ENCODE measurements at regions not wholly inside any gene's neighbourhood (a gene's known extent, or its start where the extent isn't known, plus 50 kb on each side); places are given as distances from the start of the nearest gene placed in this dataset.

GRCh38 chr12:93178154-93178878, 199.4 kb upstream of the NUDT4 start:
- peaks cover 41% of the 10 kb centered on the region for H3K4me1 ChIP-seq (ENCODE audit: control insufficient read depth, insufficient read depth, low read length, unreplicated experiment)
- no peak overlapping the region for H3K27ac ChIP-seq (ENCODE audit: low read depth, low read length)
- H3K27me3 ChIP-seq (ENCODE audit: insufficient read depth, low read length): no peaks in the 10 kb centered on the region

DNA sequence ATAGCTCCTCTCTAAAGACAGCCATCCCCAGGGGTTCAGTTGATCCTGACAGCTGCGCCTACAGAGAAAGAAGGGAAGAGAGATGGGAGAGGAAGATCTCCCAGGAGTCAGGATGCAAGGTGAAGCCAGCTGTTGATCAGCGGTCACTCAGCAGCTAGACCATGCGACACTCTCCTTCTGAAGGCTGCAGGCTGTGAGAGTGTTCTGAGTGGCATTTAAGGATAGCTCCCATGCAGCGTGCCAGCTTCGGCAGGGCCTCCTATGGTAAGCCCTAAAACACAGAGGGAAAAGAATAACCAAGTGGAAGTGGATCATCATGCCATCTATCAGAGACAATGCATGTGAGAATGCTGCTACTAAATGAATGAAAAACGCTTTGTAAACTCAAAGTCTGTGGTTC, 197.9 kb upstream of the NUDT4 start:
- no peaks in the 10 kb centered on the region for H3K36me3 ChIP-seq (ENCODE audit: insufficient read depth, low read length)
- H3K27me3 ChIP-seq (ENCODE audit: insufficient read depth, low read length): no peaks in the 10 kb centered on the region
- no peak overlapping the region for H2AFZ ChIP-seq (ENCODE audit: low read length, unreplicated experiment)
- H3K4me1 ChIP-seq (ENCODE audit: control insufficient read depth, insufficient read depth, low read length, unreplicated experiment): peaks cover 36% of the 10 kb centered on the region
- H3K79me2 ChIP-seq (ENCODE audit: control insufficient read depth, insufficient read depth, low read length, unreplicated experiment): no peaks in the 10 kb centered on the region
- no peak overlapping the region for H3K4me3 ChIP-seq (ENCODE audit: low read depth, low read length)
- H3K27ac ChIP-seq (ENCODE audit: low read depth, low read length): no peak overlapping the region

More at GRCh38 chr12:93178154-93178878, 199.4 kb upstream of the NUDT4 start:
- no peaks in the 10 kb centered on the region for H3K79me2 ChIP-seq (ENCODE audit: control insufficient read depth, insufficient read depth, low read length, unreplicated experiment)
- no peak overlapping the region for H2AFZ ChIP-seq (ENCODE audit: low read length, unreplicated experiment)
- H3K4me3 ChIP-seq (ENCODE audit: low read depth, low read length): no peak overlapping the region
- H3K36me3 ChIP-seq (ENCODE audit: insufficient read depth, low read length): no peaks in the 10 kb centered on the region

GRCh38 chr12:93180566-93180965, 197.2 kb upstream of the NUDT4 start:
- H3K79me2 ChIP-seq (ENCODE audit: control insufficient read depth, insufficient read depth, low read length, unreplicated experiment): no peaks in the 10 kb centered on the region
- peaks cover 36% of the 10 kb centered on the region for H3K4me1 ChIP-seq (ENCODE audit: control insufficient read depth, insufficient read depth, low read length, unreplicated experiment)
- H3K27ac ChIP-seq (ENCODE audit: low read depth, low read length): no peak overlapping the region
- H2AFZ ChIP-seq (ENCODE audit: low read length, unreplicated experiment): no peak overlapping the region
- no peaks in the 10 kb centered on the region for H3K36me3 ChIP-seq (ENCODE audit: insufficient read depth, low read length)
- no peak overlapping the region for H3K4me3 ChIP-seq (ENCODE audit: low read depth, low read length)
- no peaks in the 10 kb centered on the region for H3K27me3 ChIP-seq (ENCODE audit: insufficient read depth, low read length)

DNA sequence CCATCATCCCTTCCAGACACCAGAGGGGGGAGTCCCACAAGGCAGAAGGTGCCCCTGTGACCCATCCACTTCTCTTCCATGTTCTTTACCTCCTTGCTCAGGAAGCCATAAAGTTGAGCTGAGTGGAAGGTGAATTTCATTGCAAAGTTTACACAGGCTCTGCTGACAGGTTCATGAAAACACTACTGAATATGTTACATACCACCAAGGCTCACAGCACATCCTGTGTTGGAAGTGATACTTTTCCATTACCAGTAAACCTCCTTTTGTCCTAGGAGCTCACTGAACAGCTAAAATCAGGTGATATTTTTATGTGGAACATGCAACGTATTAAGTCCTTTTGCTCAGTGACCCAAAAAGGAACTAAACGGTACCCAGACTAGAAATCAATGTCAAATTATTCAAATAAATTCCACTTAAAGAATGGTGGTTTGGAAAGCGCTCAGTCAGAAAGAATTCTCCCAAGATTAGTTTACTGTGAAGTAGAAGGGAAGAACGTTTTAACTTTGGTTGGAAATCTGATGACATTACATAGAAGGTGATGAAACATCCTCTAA, 196.2 kb upstream of the NUDT4 start:
- Histone ChIP-seq H2AFZ (ENCODE audit: low read length, unreplicated experiment) (no peak overlapping the region), H3K27ac (ENCODE audit: low read depth, low read length) (no peak overlapping the region), H3K27me3 (ENCODE audit: insufficient read depth, low read length) (no peaks in the 10 kb centered on the region), H3K79me2 (ENCODE audit: control insufficient read depth, insufficient read depth, low read length, unreplicated experiment) (no peaks in the 10 kb centered on the region), H3K4me1 (ENCODE audit: control insufficient read depth, insufficient read depth, low read length, unreplicated experiment) (peaks cover 27% of the 10 kb centered on the region), H3K36me3 (ENCODE audit: insufficient read depth, low read length) (no peaks in the 10 kb centered on the region), H3K4me3 (ENCODE audit: low read depth, low read length) (no peak overlapping the region)

GRCh38 chr12:93183940-93184671, 193.6 kb upstream of the NUDT4 start:
- H3K79me2 ChIP-seq (ENCODE audit: control insufficient read depth, insufficient read depth, low read length, unreplicated experiment): no peaks in the 10 kb centered on the region
- H3K4me3 ChIP-seq (ENCODE audit: low read depth, low read length): no peak overlapping the region
- no peaks in the 10 kb centered on the region for H3K36me3 ChIP-seq (ENCODE audit: insufficient read depth, low read length)
- H2AFZ ChIP-seq (ENCODE audit: low read length, unreplicated experiment): peak overlapping the region; percentile 39
- H3K27ac ChIP-seq (ENCODE audit: low read depth, low read length): peak overlapping the region; percentile 26; the same call in 1 of the 2 replicates
- peaks cover 16% of the 10 kb centered on the region for H3K4me1 ChIP-seq (ENCODE audit: control insufficient read depth, insufficient read depth, low read length, unreplicated experiment)
- no peaks in the 10 kb centered on the region for H3K27me3 ChIP-seq (ENCODE audit: insufficient read depth, low read length)

GRCh38 chr12:93184672-93185368, 192.9 kb upstream of the NUDT4 start:
- peak overlapping the region; percentile 39 for H2AFZ ChIP-seq (ENCODE audit: low read length, unreplicated experiment)
- H3K79me2 ChIP-seq (ENCODE audit: control insufficient read depth, insufficient read depth, low read length, unreplicated experiment): no peaks in the 10 kb centered on the region
- peak overlapping the region; percentile 26; the same call in 1 of the 2 replicates for H3K27ac ChIP-seq (ENCODE audit: low read depth, low read length)
- no peaks in the 10 kb centered on the region for H3K36me3 ChIP-seq (ENCODE audit: insufficient read depth, low read length)
- peaks cover 16% of the 10 kb centered on the region for H3K4me1 ChIP-seq (ENCODE audit: control insufficient read depth, insufficient read depth, low read length, unreplicated experiment)
- H3K27me3 ChIP-seq (ENCODE audit: insufficient read depth, low read length): no peaks in the 10 kb centered on the region
- no peak overlapping the region for H3K4me3 ChIP-seq (ENCODE audit: low read depth, low read length)

- Histone ChIP-seq H2AFZ (ENCODE audit: low read length, unreplicated experiment) (no peak overlapping the region), H3K27me3 (ENCODE audit: insufficient read depth, low read length) (no peaks in the 10 kb centered on the region), H3K4me3 (ENCODE audit: low read depth, low read length) (no peak overlapping the region), H3K79me2 (ENCODE audit: control insufficient read depth, insufficient read depth, low read length, unreplicated experiment) (no peaks in the 10 kb centered on the region), H3K4me1 (ENCODE audit: control insufficient read depth, insufficient read depth, low read length, unreplicated experiment) (peaks cover 16% of the 10 kb centered on the region), H3K36me3 (ENCODE audit: insufficient read depth, low read length) (no peaks in the 10 kb centered on the region), H3K27ac (ENCODE audit: low read depth, low read length) (no peak overlapping the region)
These were observed 192.4 kb upstream of the NUDT4 start for GRCh38 chr12:93185369-93185741.

DNA sequence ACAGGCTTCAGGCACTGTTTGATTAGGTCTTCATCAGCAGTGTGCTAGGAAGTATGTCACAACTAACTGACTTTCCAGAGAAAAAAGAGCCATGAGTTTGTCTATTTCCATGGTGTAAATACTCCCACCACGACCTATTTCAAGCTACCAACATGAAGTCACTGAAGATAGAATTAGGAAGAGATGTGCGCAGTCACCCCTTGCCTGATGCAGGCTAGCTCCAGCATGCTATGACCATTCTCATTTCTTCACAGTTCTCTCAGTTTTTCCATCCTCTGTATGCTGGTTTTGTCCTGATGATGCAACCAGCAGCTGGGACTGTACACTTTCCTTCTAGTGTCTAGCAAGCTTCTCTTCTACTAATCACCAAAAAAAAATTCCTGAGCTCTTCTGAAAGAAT, 191.6 kb upstream of the NUDT4 start:
- Histone ChIP-seq H3K36me3 (ENCODE audit: insufficient read depth, low read length) (no peaks in the 10 kb centered on the region), H3K27ac (ENCODE audit: low read depth, low read length) (no peak overlapping the region), H3K4me1 (ENCODE audit: control insufficient read depth, insufficient read depth, low read length, unreplicated experiment) (peaks cover 18% of the 10 kb centered on the region), H3K4me3 (ENCODE audit: low read depth, low read length) (no peak overlapping the region), H3K27me3 (ENCODE audit: insufficient read depth, low read length) (no peaks in the 10 kb centered on the region), H2AFZ (ENCODE audit: low read length, unreplicated experiment) (no peak overlapping the region), H3K79me2 (ENCODE audit: control insufficient read depth, insufficient read depth, low read length, unreplicated experiment) (no peaks in the 10 kb centered on the region)

- Histone ChIP-seq H3K27me3 (ENCODE audit: insufficient read depth, low read length) (no peaks in the 10 kb centered on the region), H3K36me3 (ENCODE audit: insufficient read depth, low read length) (no peaks in the 10 kb centered on the region), H3K27ac (ENCODE audit: low read depth, low read length) (no peak overlapping the region), H3K4me3 (ENCODE audit: low read depth, low read length) (no peak overlapping the region), H3K4me1 (ENCODE audit: control insufficient read depth, insufficient read depth, low read length, unreplicated experiment) (peaks cover 23% of the 10 kb centered on the region), H3K79me2 (ENCODE audit: control insufficient read depth, insufficient read depth, low read length, unreplicated experiment) (no peaks in the 10 kb centered on the region), H2AFZ (ENCODE audit: low read length, unreplicated experiment) (no peak overlapping the region)
These were observed 191.1 kb upstream of the NUDT4 start for GRCh38 chr12:93186621-93187020.

DNA sequence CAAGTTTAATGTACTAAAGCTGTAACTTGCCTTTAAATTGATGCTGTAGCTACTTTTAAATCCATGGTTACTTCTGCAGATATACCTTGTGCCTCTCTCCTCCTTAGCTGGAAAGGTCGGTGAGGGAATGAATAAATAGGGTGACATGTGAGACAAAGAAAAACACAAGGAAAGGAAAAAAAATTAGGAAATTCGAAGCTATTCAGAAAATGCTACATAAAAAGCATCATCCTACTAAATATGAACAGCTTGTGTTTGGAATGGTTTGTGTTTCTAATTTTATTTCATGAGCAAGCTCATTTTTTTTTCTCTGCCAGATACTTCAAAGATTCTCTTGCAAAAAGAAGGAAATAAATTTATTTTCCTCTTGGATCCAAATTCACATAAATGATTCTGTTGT, 186.3 kb upstream of the NUDT4 start:
- H2AFZ ChIP-seq (ENCODE audit: low read length, unreplicated experiment): peak overlapping the region; percentile 92
- peaks cover 17% of the 10 kb centered on the region for H3K4me1 ChIP-seq (ENCODE audit: control insufficient read depth, insufficient read depth, low read length, unreplicated experiment)
- H3K36me3 ChIP-seq (ENCODE audit: insufficient read depth, low read length): no peaks in the 10 kb centered on the region
- peak overlapping the region; percentile 68; the same call in 1 of the 2 replicates for H3K4me3 ChIP-seq (ENCODE audit: low read depth, low read length)
- no peaks in the 10 kb centered on the region for H3K79me2 ChIP-seq (ENCODE audit: control insufficient read depth, insufficient read depth, low read length, unreplicated experiment)
- no peaks in the 10 kb centered on the region for H3K27me3 ChIP-seq (ENCODE audit: insufficient read depth, low read length)
- peak overlapping the region; percentile 59 for H3K27ac ChIP-seq (ENCODE audit: low read depth, low read length)
